B cell (primary cell): ENCODE measurements at regions not wholly inside any gene's neighbourhood (a gene's known extent, or its start where the extent isn't known, plus 50 kb on each side); places are given as distances from the start of the nearest gene placed in this dataset.

Experiments
- ATAC-seq: fragments of 200-7000 bp; cut with Tn5 transposase; one replicate; pipeline ENCODE4 v1.10.0; 2021; ENCODE audit warnings: low read depth, mild to moderate bottlenecking, moderate number of reproducible peaks, moderate library complexity
- CTCF ChIA-PET: fragments of 350-600 bp; sonication (Branson Sonifier 250); formaldehyde crosslinking; loops from one replicate; lab custom pipeline; 2021; ENCODE audit warnings: antibody characterized with exemption, inconsistent platforms; lab: Charles Lee
- POLR2A ChIA-PET: fragments of 350-600 bp; sonication (Branson Sonifier 250); formaldehyde crosslinking; loops from one replicate; lab custom pipeline; 2021; ENCODE audit warnings: antibody characterized with exemption; lab: Charles Lee
- DNase-seq: peaks from one replicate; pipeline ENCODE4 v3.0.0; 2013
- H2AFZ ChIP-seq: 2 replicates; pipeline ENCODE4 v1.6.1; 2012; ENCODE audit warnings: mild to moderate bottlenecking, low read depth, low read length; ENCODE audit not compliant: insufficient read depth, poor library complexity, severe bottlenecking
- H3K27ac ChIP-seq, 2 donors: 1 replicate in 1 of 2; 2 replicates in 1 of 2; pipeline ENCODE4 v1.5.1; 2012 to 2013; ENCODE audit warnings: low read length in 2 of 2, mild to moderate bottlenecking in 2 of 2, moderate library complexity in 1 of 2
- H3K27me3 ChIP-seq, 4 experiments: fragments of 200-600 bp in 1 of 4; sonication (generic) in 1 of 4; replicated peaks in 1 of 4; 1 replicate in 2 of 4; 2 replicates in 2 of 4; pipeline versions ENCODE4 v1.6.1 to v1.7.0; 2013 to 2016; ENCODE audit warnings: low read length in 3 of 4, mild to moderate bottlenecking in 2 of 4, mixed read lengths in 1 of 4, moderate library complexity in 1 of 4; ENCODE audit not compliant: insufficient read depth in 4 of 4, control insufficient read depth in 3 of 4; ENCODE audit errors: control extremely low read depth in 1 of 4
- H3K36me3 ChIP-seq, 2 experiments: replicated peaks in 1 of 2; 1 replicate in 1 of 2; 2 replicates in 1 of 2; pipeline versions ENCODE4 v1.6.1 to v1.7.1; 2013; ENCODE audit warnings: low read length in 1 of 2; ENCODE audit not compliant: insufficient read depth in 2 of 2, control insufficient read depth in 1 of 2; ENCODE audit errors: control extremely low read depth in 1 of 2, extremely low read depth in 1 of 2
- H3K4me1 ChIP-seq, 2 donors: fragments of 200-600 bp in 1 of 2; sonication (generic) in 1 of 2; 1 replicate in 1 of 2; 2 replicates in 1 of 2; pipeline versions ENCODE4 v1.5.1 to v1.6.1; 2013 to 2017; ENCODE audit warnings: low read length in 2 of 2; ENCODE audit not compliant: control insufficient read depth in 2 of 2, insufficient read depth in 2 of 2
- H3K4me2 ChIP-seq: replicated peaks from 2 replicates; pipeline ENCODE3; 2012; ENCODE audit warnings: mild to moderate bottlenecking, low read depth, low read length; ENCODE audit not compliant: poor library complexity, severe bottlenecking
- H3K4me3 ChIP-seq, 5 experiments: fragments of 200-600 bp in 1 of 5; sonication (generic) in 1 of 5; 1 replicate in 3 of 5; 2 replicates in 2 of 5; pipeline versions ENCODE4 v1.5.1 to v1.7.0; 2011 to 2016; ENCODE audit warnings: low read length in 4 of 5, mild to moderate bottlenecking in 4 of 5, low read depth in 2 of 5, control low read depth in 1 of 5, moderate library complexity in 1 of 5; ENCODE audit not compliant: insufficient read depth in 1 of 5; ENCODE audit errors: control extremely low read depth in 1 of 5, extremely low read depth in 1 of 5
- H3K79me2 ChIP-seq: fragments of 200-600 bp; sonication (generic); one replicate; pipeline ENCODE4 v1.6.0; 2016; ENCODE audit warnings: low read length; ENCODE audit not compliant: control insufficient read depth, insufficient read depth
- H3K9ac ChIP-seq: fragments of 200-600 bp; sonication (generic); 2 replicates; pipeline ENCODE4 v1.6.1; 2017; ENCODE audit warnings: mild to moderate bottlenecking, low read length, moderate library complexity
- H3K9me3 ChIP-seq, 3 donors: one replicate each; pipeline versions ENCODE4 v1.6.1 to v1.7.1; 2013; ENCODE audit warnings: low read length in 2 of 3; ENCODE audit not compliant: control insufficient read depth in 2 of 3, insufficient read depth in 1 of 3; ENCODE audit errors: control extremely low read depth in 1 of 3
- H4K20me1 ChIP-seq: 2 replicates; pipeline ENCODE4 v1.6.0; 2012; ENCODE audit warnings: mild to moderate bottlenecking, low read length; ENCODE audit not compliant: insufficient read depth, control insufficient read depth, poor library complexity, severe bottlenecking
- H3K27ac Mint-ChIP-seq: one replicate; pipeline ENCODE4 v1.8.0; 2021; ENCODE audit warnings: mixed read lengths
- H3K27me3 Mint-ChIP-seq: one replicate; pipeline ENCODE4 v1.8.0; 2021; ENCODE audit warnings: mixed read lengths
- H3K4me1 Mint-ChIP-seq: one replicate; pipeline ENCODE4 v1.8.0; 2021; ENCODE audit warnings: mixed read lengths
- H3K4me3 Mint-ChIP-seq: one replicate; pipeline ENCODE4 v1.8.0; 2021; ENCODE audit warnings: mixed read lengths
- H3K9me3 Mint-ChIP-seq: one replicate; pipeline ENCODE4 v1.8.0; 2022; ENCODE audit warnings: mixed read lengths; ENCODE audit not compliant: insufficient read depth
- EZH2 ChIP-seq: IDR thresholded peaks from 2 replicates; pipeline ENCODE4 v1.6.1; 2012; ENCODE audit warnings: borderline replicate concordance, low read depth, mild to moderate bottlenecking, moderate library complexity, low read length; ENCODE audit not compliant: insufficient read depth, poor library complexity, severe bottlenecking
- WGBS: methylation state at CpG from one replicate; pipeline ENCODE4 v1.1.5; 2013; ENCODE audit warnings: missing lambda C conversion rate; ENCODE audit not compliant: insufficient coverage; 5-methylcytosine and 5-hydroxymethylcytosine counted together
- intact Hi-C: fragments of 100-400 bp; cut with micrococcal nuclease; formaldehyde crosslinking; loops from one replicate; pipeline ENCODE4 v1.10.0; 2022
- TF ChIP-seq, protein P1 (sequence below): fragments of 200-600 bp; IDR thresholded peaks from one replicate; pipeline ENCODE4 v1.8.0; 2022; ENCODE audit warnings: antibody characterized with exemption, mild to moderate bottlenecking

GRCh38 chr6:4319981-4320683 lies 184.8 kb upstream of the ECI2 start:
- Histone ChIP-seq H2AFZ (no peak overlapping the region), H3K79me2 (no peaks in the 10 kb centered on the region), H3K4me2 (no peak overlapping the region), H3K36me3 (no peaks in the 10 kb centered on the region), H3K4me1 (peaks cover 7% of the 10 kb centered on the region in 2 donors), H4K20me1 (no peaks in the 10 kb centered on the region), H3K9ac (no peak overlapping the region), H3K4me3 (no peak overlapping the region), H3K27ac (no peak overlapping the region), H3K9me3 (no peaks in the 10 kb centered on the region), H3K27me3 (no peaks in the 10 kb centered on the region)
- TF ChIP-seq, protein P1, sequence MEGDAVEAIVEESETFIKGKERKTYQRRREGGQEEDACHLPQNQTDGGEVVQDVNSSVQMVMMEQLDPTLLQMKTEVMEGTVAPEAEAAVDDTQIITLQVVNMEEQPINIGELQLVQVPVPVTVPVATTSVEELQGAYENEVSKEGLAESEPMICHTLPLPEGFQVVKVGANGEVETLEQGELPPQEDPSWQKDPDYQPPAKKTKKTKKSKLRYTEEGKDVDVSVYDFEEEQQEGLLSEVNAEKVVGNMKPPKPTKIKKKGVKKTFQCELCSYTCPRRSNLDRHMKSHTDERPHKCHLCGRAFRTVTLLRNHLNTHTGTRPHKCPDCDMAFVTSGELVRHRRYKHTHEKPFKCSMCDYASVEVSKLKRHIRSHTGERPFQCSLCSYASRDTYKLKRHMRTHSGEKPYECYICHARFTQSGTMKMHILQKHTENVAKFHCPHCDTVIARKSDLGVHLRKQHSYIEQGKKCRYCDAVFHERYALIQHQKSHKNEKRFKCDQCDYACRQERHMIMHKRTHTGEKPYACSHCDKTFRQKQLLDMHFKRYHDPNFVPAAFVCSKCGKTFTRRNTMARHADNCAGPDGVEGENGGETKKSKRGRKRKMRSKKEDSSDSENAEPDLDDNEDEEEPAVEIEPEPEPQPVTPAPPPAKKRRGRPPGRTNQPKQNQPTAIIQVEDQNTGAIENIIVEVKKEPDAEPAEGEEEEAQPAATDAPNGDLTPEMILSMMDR: no peak
- TF ChIP-seq EZH2: no peak
- peaks cover 21% of the 10 kb centered on the region for H3K4me1 Mint-ChIP-seq
- H3K27me3 Mint-ChIP-seq: peaks cover 9% of the 10 kb centered on the region
- DNase-seq (no peak), ATAC-seq (no peak)
- intact Hi-C loops: no loop called here
- CTCF ChIA-PET: no interaction called here
- POLR2A ChIA-PET: no interaction called here
- H3K9me3 Mint-ChIP-seq: no peaks in the 10 kb centered on the region
- 45% methylated on average over 2 of the region's 4 CpGs for WGBS
- no peak overlapping the region for H3K4me3 Mint-ChIP-seq
- H3K27ac Mint-ChIP-seq: no peak overlapping the region

GRCh38 chr6:4318321-4318720 lies 182.9 kb upstream of the ECI2 start:
- no peak for ATAC-seq
- intact Hi-C loops: no loop called here
- no peak overlapping the region for H2AFZ ChIP-seq
- peaks cover 3% of the 10 kb centered on the region for H3K9me3 Mint-ChIP-seq
- ChIA-PET CTCF (interaction anchor here (1.1 kb wide), 1 partner anchor 9 kb away, joined by 3 read pairs; no protein-coding TSS in a partner anchor), POLR2A (no interaction called here)
- H3K27me3 Mint-ChIP-seq: peaks cover 6% of the 10 kb centered on the region
- no peaks in the 10 kb centered on the region for H3K79me2 ChIP-seq
- TF ChIP-seq EZH2: no peak
- TF ChIP-seq, protein P1: no peak
- H3K27ac ChIP-seq: no peak overlapping the region
- H3K9me3 ChIP-seq: no peaks in the 10 kb centered on the region
- no peak overlapping the region for H3K9ac ChIP-seq
- no peaks in the 10 kb centered on the region for H3K36me3 ChIP-seq
- H4K20me1 ChIP-seq: no peaks in the 10 kb centered on the region
- H3K27ac Mint-ChIP-seq: no peak overlapping the region
- WGBS: 100% methylated on average over 1 of the region's 2 CpGs
- DNase-seq: no peak
- H3K4me2 ChIP-seq: no peak overlapping the region
- no peaks in the 10 kb centered on the region for H3K27me3 ChIP-seq
- H3K4me3 Mint-ChIP-seq: no peak overlapping the region
- H3K4me3 ChIP-seq: no peak overlapping the region
- H3K4me1 ChIP-seq: peaks cover 7% of the 10 kb centered on the region in 2 donors
- peaks cover 21% of the 10 kb centered on the region for H3K4me1 Mint-ChIP-seq
